A673 (cell line): ENCODE measurements at regions not wholly inside any gene's neighbourhood (a gene's known extent, or its start where the extent isn't known, plus 50 kb on each side); places are given as distances from the start of the nearest gene placed in this dataset.

ENCODE experiments used
- CTCF ChIP-seq: fragments of 300-800, 200-600 bp; sonication (generic); conservative IDR thresholded peaks from 2 replicates; pipeline ENCODE4 v1.5.1; 2017; ENCODE audit warnings: low read depth, mild to moderate bottlenecking, antibody characterized with exemption, low read length, moderate library complexity, mixed read lengths
- EZH2 ChIP-seq: fragments of 200-600 bp; sonication (generic); IDR thresholded peaks from 2 replicates; pipeline ENCODE4 v1.6.1; 2017; ENCODE audit warnings: borderline replicate concordance, low read depth, mild to moderate bottlenecking, mixed read lengths, antibody characterized with exemption, low read length; ENCODE audit not compliant: poor library complexity, severe bottlenecking

GRCh38 chr2:238716171-238716570 lies 131.7 kb upstream of the TWIST2 start:
- TF ChIP-seq EZH2 (no peak), CTCF (no peak)
